HG03095 (cell line): ENCODE measurements at regions not wholly inside any gene's neighbourhood (a gene's known extent, or its start where the extent isn't known, plus 50 kb on each side); places are given as distances from the start of the nearest gene placed in this dataset.
"Not testable (repeated sequence)": the region's sequence is repeated elsewhere in the genome, so short reads cannot be mapped to it uniquely, and the experiment has no call there.

Experiments
- ATAC-seq: cut with Tn5 transposase; IDR thresholded peaks from one replicate; pipeline ENCODE4 v1.9.1; 2021; ENCODE audit warnings: moderate library complexity; ENCODE audit not compliant: unreplicated experiment

DNA sequence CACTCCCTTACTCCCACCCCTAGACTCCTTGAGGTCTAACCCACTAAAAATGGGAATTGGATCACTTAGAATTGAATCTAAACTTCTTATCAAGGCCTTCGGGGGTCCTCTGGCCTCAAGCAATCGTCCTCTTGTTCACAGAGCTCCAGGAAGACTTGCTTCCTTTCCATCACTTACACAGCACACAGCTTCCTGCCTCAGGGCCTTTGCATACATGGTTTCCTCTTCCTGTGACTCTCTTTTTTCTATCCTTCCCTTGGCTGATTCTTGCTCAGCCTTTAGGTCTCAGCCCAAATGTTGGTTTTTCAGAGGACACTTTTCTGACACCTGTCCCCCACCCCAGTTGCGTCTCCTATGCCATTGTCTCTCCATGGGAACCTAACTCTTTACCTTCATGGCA, 50.0 kb upstream of the ALDH1B1 start:
- ATAC-seq = no peak

GRCh38 chr9:38342096-38342495, 50.4 kb upstream of the ALDH1B1 start:
- no peak for ATAC-seq

- ATAC-seq = no peak
Measured at GRCh38 chr9:38339496-38339895, 53.0 kb upstream of the ALDH1B1 start.

GRCh38 chr9:38339087-38339486, 53.4 kb upstream of the ALDH1B1 start:
- ATAC-seq = no peak

DNA sequence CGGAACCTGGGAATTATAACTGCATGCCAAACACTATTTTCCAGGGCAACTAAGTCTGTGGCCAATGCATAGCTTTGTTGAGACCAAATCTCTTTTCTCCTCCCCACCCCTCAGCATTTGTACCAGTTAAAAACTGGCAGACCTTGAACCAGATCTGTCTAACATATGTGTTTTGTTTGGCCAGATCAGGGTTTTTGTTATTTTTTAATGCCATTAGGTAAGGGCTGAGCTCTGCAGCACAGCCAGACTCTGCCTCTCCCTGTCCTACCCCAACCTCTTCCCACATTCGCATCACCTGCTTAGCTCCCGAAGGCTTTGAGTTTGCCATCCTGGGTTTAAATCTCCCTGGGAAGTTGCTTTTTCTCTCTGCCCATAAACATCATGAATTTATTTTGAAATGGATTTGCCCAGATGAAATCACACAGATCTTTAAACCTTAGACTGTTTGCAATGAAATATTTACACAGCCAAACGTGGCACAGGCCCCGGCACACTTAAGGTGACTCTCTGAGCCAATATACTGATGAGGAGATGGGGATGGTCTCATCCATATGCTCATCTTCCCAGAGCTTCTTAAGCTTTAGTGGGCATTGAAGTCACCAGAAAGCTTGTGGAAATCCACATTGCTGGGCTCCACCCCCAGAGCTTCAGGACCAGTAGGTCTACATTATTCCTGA, 54.0 kb upstream of the ALDH1B1 start:
- ATAC-seq = no peak

DNA sequence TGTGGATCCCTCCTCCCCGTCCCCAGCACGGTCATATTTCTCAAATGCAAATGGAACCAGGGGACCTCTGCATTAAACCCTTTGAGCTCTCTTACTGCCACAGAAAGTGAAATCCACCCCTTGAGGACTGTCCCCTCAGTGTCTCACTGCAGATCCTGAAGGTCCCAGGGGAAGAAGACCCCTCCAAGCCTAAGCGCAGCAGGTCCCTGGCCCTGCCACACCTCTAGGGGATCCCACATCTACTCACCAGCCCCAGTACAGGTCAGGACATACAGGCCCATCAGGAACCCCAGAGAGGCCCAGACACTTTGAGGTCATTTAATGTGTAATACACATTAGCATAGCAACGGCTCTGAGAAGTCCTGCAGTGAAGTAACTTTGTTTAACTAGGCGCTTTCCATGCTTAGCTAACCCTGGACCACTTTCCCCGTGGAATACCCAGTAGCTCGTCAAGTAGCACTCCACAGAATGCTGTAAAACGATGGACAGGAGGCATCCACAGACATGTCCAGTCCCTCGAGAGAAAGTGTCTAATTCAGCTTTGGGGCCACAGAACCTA, 54.7 kb upstream of the ALDH1B1 start:
- ATAC-seq = no peak

- ATAC-seq = no peak
Measured at GRCh38 chr9:38337181-38337580, 55.3 kb upstream of the ALDH1B1 start.

- ATAC-seq = no peak
Measured at GRCh38 chr9:38336341-38336740, 56.2 kb upstream of the ALDH1B1 start.

GRCh38 chr9:38335686-38336085, 56.8 kb upstream of the ALDH1B1 start:
- ATAC-seq = no peak

DNA sequence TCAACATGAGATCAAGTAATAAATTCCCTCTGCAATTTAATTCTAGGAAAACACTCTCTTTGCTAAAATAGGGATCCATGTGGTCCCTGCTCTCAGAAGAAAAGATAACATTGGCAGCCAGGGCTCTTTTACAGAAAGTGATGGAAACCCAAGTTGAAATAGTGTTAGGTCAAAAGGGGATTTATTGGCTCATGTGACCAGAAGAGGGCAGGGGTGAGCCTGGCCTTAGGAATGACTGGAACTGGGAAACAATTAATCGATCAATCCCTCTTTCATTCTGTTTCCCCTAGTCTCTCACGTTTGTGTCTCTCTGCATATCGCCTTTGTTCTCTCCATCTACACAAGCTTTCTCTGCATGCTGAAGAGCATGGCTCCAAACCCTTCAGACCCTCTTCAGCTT, 58.3 kb upstream of the ALDH1B1 start:
- ATAC-seq = no peak

- no peak for ATAC-seq
Measured at GRCh38 chr9:38333047-38333446, 59.5 kb upstream of the ALDH1B1 start.

- no peak for ATAC-seq
Measured at GRCh38 chr9:38332625-38333024, 59.9 kb upstream of the ALDH1B1 start.

GRCh38 chr9:38331141-38331540, 61.4 kb upstream of the ALDH1B1 start:
- ATAC-seq = no peak

DNA sequence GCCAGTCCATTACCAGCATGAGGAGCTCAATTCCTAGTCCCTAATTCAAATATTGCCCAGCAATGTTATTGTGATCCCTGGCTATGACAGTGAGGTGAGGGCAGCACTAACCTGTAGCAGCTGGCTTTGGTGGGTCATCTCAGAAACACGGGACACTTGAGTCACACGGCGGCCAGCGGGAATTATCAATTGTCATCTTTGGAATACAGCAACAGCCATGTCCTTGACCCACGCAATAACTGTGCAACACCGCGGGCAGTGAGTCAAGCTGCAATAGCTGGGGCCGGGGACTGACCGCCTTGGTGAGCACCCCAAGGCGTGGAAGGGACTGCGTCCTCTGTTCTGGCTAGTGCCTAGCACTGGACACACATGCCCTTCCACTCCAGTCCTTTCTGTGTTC, 62.5 kb upstream of the ALDH1B1 start:
- no peak for ATAC-seq

GRCh38 chr9:38328765-38329164, 63.7 kb upstream of the ALDH1B1 start:
- no peak for ATAC-seq

GRCh38 chr9:38326122-38326521, 66.4 kb upstream of the ALDH1B1 start:
- no peak for ATAC-seq

GRCh38 chr9:38324213-38324612, 68.3 kb upstream of the ALDH1B1 start:
- ATAC-seq = not testable (repeated sequence)

DNA sequence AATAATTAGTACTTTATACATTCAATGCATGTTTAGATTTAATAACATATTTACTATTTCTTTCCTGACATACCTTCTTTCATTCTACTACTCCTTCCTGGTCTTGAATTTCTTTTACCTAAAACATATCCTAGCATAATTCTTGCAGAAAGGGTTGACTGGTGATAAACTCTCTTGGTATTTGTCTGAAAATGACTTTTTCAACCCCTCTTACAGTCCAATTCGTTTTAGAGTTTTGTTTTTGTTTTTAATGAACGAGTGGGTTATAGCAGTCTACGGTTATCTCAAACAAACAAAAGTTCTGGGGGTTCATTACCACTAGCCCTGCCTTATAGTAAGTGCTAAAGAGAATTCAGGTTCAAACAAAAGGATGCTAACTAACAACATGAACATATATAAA, 69.6 kb upstream of the ALDH1B1 start:
- no peak for ATAC-seq

DNA sequence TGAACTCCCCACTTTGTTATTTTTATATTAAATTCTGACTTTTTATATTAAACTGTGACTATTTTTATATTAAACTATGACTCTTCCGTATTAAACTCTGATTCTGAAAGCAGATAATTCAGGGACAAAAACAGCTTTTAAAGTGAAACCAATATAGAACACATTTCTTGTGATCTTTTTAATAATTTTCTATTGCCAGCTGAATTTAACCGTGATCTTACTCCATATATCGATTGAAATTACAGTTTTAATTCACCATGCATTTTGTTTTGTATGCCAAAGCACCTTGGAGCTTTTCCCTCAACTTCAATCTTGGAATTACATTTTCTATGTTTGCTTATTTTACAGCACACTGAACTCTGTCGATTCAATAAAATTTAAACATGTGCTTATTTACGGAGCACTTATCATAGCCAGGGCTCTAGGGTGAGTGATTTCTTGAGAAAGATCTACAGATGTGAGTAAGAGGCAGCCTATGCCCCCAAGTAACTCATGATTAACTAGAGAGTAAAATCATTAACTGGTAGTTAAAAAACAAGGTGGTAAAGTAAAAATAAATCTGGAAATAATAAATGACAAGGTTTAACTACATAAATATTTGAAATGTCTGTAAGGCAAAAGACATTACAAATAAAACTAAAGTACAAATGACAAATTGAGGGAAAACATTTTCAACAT, 72.9 kb upstream of the ALDH1B1 start:
- no peak for ATAC-seq

GRCh38 chr9:38318759-38319495, 73.6 kb upstream of the ALDH1B1 start:
- ATAC-seq = peak; percentile 87

DNA sequence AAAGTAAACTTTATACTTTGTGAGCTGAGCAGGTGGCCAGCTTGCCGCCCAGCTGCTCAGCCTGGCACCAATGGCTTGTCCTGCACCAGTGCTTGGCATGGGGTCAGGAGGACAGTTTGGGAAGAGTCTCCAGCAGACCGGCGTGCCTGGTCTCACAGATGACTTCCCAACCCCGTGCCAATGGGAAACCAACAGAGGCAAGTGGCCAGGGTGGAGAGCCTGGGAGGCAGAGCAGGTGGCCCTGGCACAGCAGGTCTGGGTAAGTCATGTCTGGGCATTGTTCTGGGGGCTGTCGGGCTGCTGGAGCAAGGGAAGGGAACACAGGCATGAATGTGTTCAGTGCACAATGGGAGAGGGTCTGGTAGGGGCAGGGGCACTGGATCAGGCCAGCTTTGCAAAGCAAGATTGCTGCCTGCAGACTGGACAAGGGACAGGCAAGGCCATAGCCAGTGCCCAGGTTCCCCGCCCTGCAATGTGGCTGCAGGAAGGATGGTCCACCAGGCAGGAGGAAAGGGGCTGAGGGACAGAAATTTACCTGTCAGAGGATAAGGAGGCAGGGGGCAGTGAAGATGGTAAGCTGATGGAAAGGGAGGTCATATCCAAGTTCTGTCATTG, 76.2 kb upstream of the ALDH1B1 start:
- no peak for ATAC-seq
